Natural killer cell (primary cell): ENCODE measurements at regions not wholly inside any gene's neighbourhood (a gene's known extent, or its start where the extent isn't known, plus 50 kb on each side); places are given as distances from the start of the nearest gene placed in this dataset.

Source experiments
- ATAC-seq, 3 donors: fragments of 150-1000 bp in 2 of 3; fragments of 200-7000 bp in 1 of 3; cut with Tn5 transposase; 1 replicate in 1 of 3; 2 replicates in 2 of 3; pipeline ENCODE4 v1.10.0; 2021; ENCODE audit warnings: mild to moderate bottlenecking in 2 of 3, moderate library complexity in 2 of 3
- DNase-seq, 2 donors: peaks; one replicate each; pipeline versions ENCODE4 v3.0.0 to v3.0.0-alpha.2; 2013 to 2021; ENCODE audit warnings: mixed read lengths in 1 of 2
- H3K27ac ChIP-seq: one replicate; pipeline ENCODE4 v1.5.1; 2013; ENCODE audit warnings: mild to moderate bottlenecking, low read length
- H3K27me3 ChIP-seq: one replicate; pipeline ENCODE4 v1.6.1; 2013; ENCODE audit warnings: low read length; ENCODE audit not compliant: control insufficient read depth, insufficient read depth
- H3K36me3 ChIP-seq: one replicate; pipeline ENCODE4 v1.6.1; 2013; ENCODE audit warnings: low read length; ENCODE audit not compliant: control insufficient read depth, insufficient read depth
- H3K4me1 ChIP-seq: one replicate; pipeline ENCODE4 v1.6.1; 2013; ENCODE audit warnings: low read length; ENCODE audit not compliant: control insufficient read depth, insufficient read depth
- H3K4me3 ChIP-seq: one replicate; pipeline ENCODE4 v1.5.1; 2013; ENCODE audit warnings: low read length
- H3K9me3 ChIP-seq: one replicate; pipeline ENCODE4 v1.6.1; 2013; ENCODE audit warnings: low read length; ENCODE audit not compliant: control insufficient read depth, insufficient read depth
- H3K27ac Mint-ChIP-seq, 2 donors: one replicate each; pipeline ENCODE4 v1.8.0; 2022; ENCODE audit warnings: mild to moderate bottlenecking in 2 of 2, mixed read lengths in 2 of 2, moderate library complexity in 1 of 2
- H3K27me3 Mint-ChIP-seq, 2 donors: one replicate each; pipeline ENCODE4 v1.8.0; 2022; ENCODE audit warnings: low read depth in 2 of 2, mixed read lengths in 2 of 2
- H3K36me3 Mint-ChIP-seq: one replicate; pipeline ENCODE4 v1.8.0; 2022; ENCODE audit warnings: mixed read lengths
- H3K4me1 Mint-ChIP-seq, 2 donors: one replicate each; pipeline ENCODE4 v1.8.0; 2022; ENCODE audit warnings: mixed read lengths in 2 of 2
- H3K4me3 Mint-ChIP-seq: one replicate; pipeline ENCODE4 v1.8.0; 2022; ENCODE audit warnings: mild to moderate bottlenecking, moderate library complexity, mixed read lengths
- H3K9me3 Mint-ChIP-seq, 2 donors: one replicate each; pipeline ENCODE4 v1.8.0; 2022; ENCODE audit warnings: mixed read lengths in 2 of 2
- CTCF ChIP-seq: fragments of 200-600 bp; IDR thresholded peaks from one replicate; pipeline ENCODE4 v1.8.0; 2022; ENCODE audit warnings: antibody characterized with exemption
- WGBS: methylation state at CpG from one replicate; pipeline ENCODE4 v1.1.7; 2013; ENCODE audit warnings: missing lambda C conversion rate; ENCODE audit not compliant: insufficient coverage; 5-methylcytosine and 5-hydroxymethylcytosine counted together
- intact Hi-C: fragments of 100-400 bp; cut with micrococcal nuclease; formaldehyde crosslinking; loops from one replicate; pipeline ENCODE4 v1.14.2; 2022

- Mint-ChIP-seq H3K4me3 (no peak overlapping the region), H3K4me1 (no peaks in the 10 kb centered on the region), H3K27me3 (no peaks in the 10 kb centered on the region), H3K9me3 (no peaks in the 10 kb centered on the region), H3K27ac (no peak overlapping the region), H3K36me3 (no peaks in the 10 kb centered on the region)
- no peak overlapping the region for H3K27ac ChIP-seq
- no peak for TF ChIP-seq CTCF
- WGBS: 88% methylated on average over 2 of the region's 3 CpGs
- H3K4me1 ChIP-seq: no peaks in the 10 kb centered on the region
- H3K9me3 ChIP-seq: no peaks in the 10 kb centered on the region
- ATAC-seq (no peak), DNase-seq (no peak)
- intact Hi-C loops: no loop called here
- no peak overlapping the region for H3K4me3 ChIP-seq
- no peaks in the 10 kb centered on the region for H3K27me3 ChIP-seq
- H3K36me3 ChIP-seq: no peaks in the 10 kb centered on the region
Measured at GRCh38 chr4:53809816-53810215, 218.5 kb upstream of the LNX1 start.

GRCh38 chr4:53805291-53805690 is 214.0 kb upstream of the LNX1 start:
- DNase-seq: no peak
- no peaks in the 10 kb centered on the region for H3K36me3 Mint-ChIP-seq
- Histone ChIP-seq H3K27me3 (no peaks in the 10 kb centered on the region), H3K9me3 (no peaks in the 10 kb centered on the region), H3K4me3 (no peak overlapping the region), H3K27ac (no peak overlapping the region), H3K36me3 (no peaks in the 10 kb centered on the region), H3K4me1 (no peaks in the 10 kb centered on the region)
- H3K27ac Mint-ChIP-seq: no peak overlapping the region
- no peaks in the 10 kb centered on the region for H3K4me1 Mint-ChIP-seq
- intact Hi-C loops: no loop called here
- ATAC-seq: no peak
- 73% methylated on average over 5 of the region's 5 CpGs for WGBS
- H3K27me3 Mint-ChIP-seq: no peaks in the 10 kb centered on the region
- no peak overlapping the region for H3K4me3 Mint-ChIP-seq
- H3K9me3 Mint-ChIP-seq: no peaks in the 10 kb centered on the region
- TF ChIP-seq CTCF: no peak

GRCh38 chr4:53804719-53805118 is 213.4 kb upstream of the LNX1 start:
- Mint-ChIP-seq H3K4me1 (no peaks in the 10 kb centered on the region), H3K9me3 (no peaks in the 10 kb centered on the region), H3K27me3 (no peaks in the 10 kb centered on the region), H3K27ac (no peak overlapping the region), H3K4me3 (no peak overlapping the region), H3K36me3 (no peaks in the 10 kb centered on the region)
- no peaks in the 10 kb centered on the region for H3K4me1 ChIP-seq
- no peak overlapping the region for H3K4me3 ChIP-seq
- 38% methylated on average over 2 of the region's 2 CpGs for WGBS
- DNase-seq (peak in 1 of 2 donors; percentile 15), ATAC-seq (no peak)
- no peaks in the 10 kb centered on the region for H3K36me3 ChIP-seq
- H3K27ac ChIP-seq: no peak overlapping the region
- no peaks in the 10 kb centered on the region for H3K27me3 ChIP-seq
- intact Hi-C loops: no loop called here
- H3K9me3 ChIP-seq: no peaks in the 10 kb centered on the region
- TF ChIP-seq CTCF: no peak

- ATAC-seq: no peak
- Mint-ChIP-seq H3K4me1 (no peaks in the 10 kb centered on the region), H3K27me3 (peaks cover 0 to 9% of the 10 kb centered on the region in 2 donors), H3K4me3 (no peak overlapping the region), H3K27ac (no peak overlapping the region), H3K9me3 (no peaks in the 10 kb centered on the region), H3K36me3 (no peaks in the 10 kb centered on the region)
- no peak for DNase-seq
- 100% methylated on average over 1 of the region's 2 CpGs for WGBS
- Histone ChIP-seq H3K4me3 (no peak overlapping the region), H3K27ac (no peak overlapping the region), H3K36me3 (no peaks in the 10 kb centered on the region), H3K4me1 (no peaks in the 10 kb centered on the region), H3K27me3 (no peaks in the 10 kb centered on the region), H3K9me3 (no peaks in the 10 kb centered on the region)
- no peak for TF ChIP-seq CTCF
- intact Hi-C loops: no loop called here
Measured at GRCh38 chr4:53802500-53802899, 211.2 kb upstream of the LNX1 start.
